ENCODE measurements at regions not wholly inside any gene's neighbourhood (a gene's known extent, or its start where the extent isn't known, plus 50 kb on each side); places are given as distances from the start of the nearest gene placed in this dataset.

DNA sequence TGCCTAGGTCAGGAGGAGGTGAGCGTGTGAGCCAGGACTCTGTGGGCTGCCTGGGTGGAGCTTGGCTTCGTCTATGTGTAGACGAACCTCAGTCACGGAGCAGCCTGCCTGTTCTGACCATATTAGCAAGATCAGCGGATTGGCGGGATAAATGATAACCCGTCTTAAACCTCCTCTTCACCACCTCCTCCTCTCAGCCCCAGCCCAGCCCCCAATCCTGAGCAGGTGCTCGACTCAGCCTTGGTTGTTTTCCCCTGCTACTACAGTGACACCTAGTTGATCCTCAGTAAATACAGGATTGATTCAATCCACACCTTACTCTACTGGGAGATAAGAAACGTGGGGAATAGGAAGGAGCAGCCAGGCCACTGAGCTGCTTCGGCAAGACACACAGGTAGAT lies 286.1 kb downstream of the IRX2 start:
- H4K20me1 ChIP-seq (ENCODE audit: insufficient read depth, low read length): no peaks in the 10 kb centered on the region
- H3K79me2 ChIP-seq (ENCODE audit: low read length): no peaks in the 10 kb centered on the region
- TF ChIP-seq, protein P1, sequence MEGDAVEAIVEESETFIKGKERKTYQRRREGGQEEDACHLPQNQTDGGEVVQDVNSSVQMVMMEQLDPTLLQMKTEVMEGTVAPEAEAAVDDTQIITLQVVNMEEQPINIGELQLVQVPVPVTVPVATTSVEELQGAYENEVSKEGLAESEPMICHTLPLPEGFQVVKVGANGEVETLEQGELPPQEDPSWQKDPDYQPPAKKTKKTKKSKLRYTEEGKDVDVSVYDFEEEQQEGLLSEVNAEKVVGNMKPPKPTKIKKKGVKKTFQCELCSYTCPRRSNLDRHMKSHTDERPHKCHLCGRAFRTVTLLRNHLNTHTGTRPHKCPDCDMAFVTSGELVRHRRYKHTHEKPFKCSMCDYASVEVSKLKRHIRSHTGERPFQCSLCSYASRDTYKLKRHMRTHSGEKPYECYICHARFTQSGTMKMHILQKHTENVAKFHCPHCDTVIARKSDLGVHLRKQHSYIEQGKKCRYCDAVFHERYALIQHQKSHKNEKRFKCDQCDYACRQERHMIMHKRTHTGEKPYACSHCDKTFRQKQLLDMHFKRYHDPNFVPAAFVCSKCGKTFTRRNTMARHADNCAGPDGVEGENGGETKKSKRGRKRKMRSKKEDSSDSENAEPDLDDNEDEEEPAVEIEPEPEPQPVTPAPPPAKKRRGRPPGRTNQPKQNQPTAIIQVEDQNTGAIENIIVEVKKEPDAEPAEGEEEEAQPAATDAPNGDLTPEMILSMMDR (IDR thresholded peaks at IDR 0.05; ENCODE audit: low read depth, low read length): no peak
- no peak for TF ChIP-seq EZH2phosphoT487 (IDR thresholded peaks at IDR 0.05; ENCODE audit: low read depth)
- no peak overlapping the region for H3K4me2 ChIP-seq (ENCODE audit: low read length)
- H3K27me3 ChIP-seq (ENCODE audit: low read depth, low read length): no peaks in the 10 kb centered on the region
- H3K27ac ChIP-seq (ENCODE audit: low read length): no peak overlapping the region
- H3K4me3 ChIP-seq (ENCODE audit: low read length): no peak overlapping the region
- H2AFZ ChIP-seq (ENCODE audit: low read depth, low read length): no peak overlapping the region
- no peaks in the 10 kb centered on the region for H3K4me1 ChIP-seq (ENCODE audit: low read length)
- no peak overlapping the region for H3K9ac ChIP-seq (ENCODE audit: low read length)
- H3K36me3 ChIP-seq (replicated peaks; ENCODE audit: low read depth, low read length): no peaks in the 10 kb centered on the region
- no peaks in the 10 kb centered on the region for H3K9me3 ChIP-seq (ENCODE audit: insufficient read depth, low read length)

DNA sequence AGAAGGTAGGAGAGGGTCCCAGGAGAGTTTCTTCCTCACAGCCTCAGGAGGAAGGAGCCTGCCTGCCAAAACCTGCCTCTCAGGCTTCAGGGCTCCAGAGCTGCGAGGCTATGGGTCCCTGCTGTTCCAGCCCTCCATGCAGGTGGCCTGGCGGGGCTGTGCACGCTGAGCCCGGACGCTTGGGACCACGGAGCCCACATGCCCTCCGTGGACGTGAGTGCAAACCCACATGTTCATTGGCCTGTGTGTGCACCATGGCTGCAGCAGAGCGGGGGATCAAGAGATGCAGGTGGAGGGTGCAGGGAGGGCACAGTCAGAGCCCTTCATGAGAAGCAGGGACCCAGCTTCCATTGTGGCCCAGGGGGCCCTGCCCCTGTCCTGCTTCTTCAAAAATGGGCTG lies 287.3 kb downstream of the IRX2 start:
- Histone ChIP-seq H4K20me1 (ENCODE audit: insufficient read depth, low read length) (no peaks in the 10 kb centered on the region), H3K9me3 (ENCODE audit: insufficient read depth, low read length) (no peaks in the 10 kb centered on the region), H3K9ac (ENCODE audit: low read length) (no peak overlapping the region), H2AFZ (ENCODE audit: low read depth, low read length) (no peak overlapping the region), H3K4me1 (ENCODE audit: low read length) (no peaks in the 10 kb centered on the region), H3K4me2 (ENCODE audit: low read length) (no peak overlapping the region), H3K27me3 (ENCODE audit: low read depth, low read length) (no peaks in the 10 kb centered on the region), H3K27ac (ENCODE audit: low read length) (no peak overlapping the region), H3K4me3 (ENCODE audit: low read length) (no peak overlapping the region), H3K36me3 (replicated peaks; ENCODE audit: low read depth, low read length) (no peaks in the 10 kb centered on the region), H3K79me2 (ENCODE audit: low read length) (no peaks in the 10 kb centered on the region)
- TF ChIP-seq, protein P1 (IDR thresholded peaks at IDR 0.05; ENCODE audit: low read depth, low read length): no peak
- TF ChIP-seq EZH2phosphoT487 (IDR thresholded peaks at IDR 0.05; ENCODE audit: low read depth): no peak

DNA sequence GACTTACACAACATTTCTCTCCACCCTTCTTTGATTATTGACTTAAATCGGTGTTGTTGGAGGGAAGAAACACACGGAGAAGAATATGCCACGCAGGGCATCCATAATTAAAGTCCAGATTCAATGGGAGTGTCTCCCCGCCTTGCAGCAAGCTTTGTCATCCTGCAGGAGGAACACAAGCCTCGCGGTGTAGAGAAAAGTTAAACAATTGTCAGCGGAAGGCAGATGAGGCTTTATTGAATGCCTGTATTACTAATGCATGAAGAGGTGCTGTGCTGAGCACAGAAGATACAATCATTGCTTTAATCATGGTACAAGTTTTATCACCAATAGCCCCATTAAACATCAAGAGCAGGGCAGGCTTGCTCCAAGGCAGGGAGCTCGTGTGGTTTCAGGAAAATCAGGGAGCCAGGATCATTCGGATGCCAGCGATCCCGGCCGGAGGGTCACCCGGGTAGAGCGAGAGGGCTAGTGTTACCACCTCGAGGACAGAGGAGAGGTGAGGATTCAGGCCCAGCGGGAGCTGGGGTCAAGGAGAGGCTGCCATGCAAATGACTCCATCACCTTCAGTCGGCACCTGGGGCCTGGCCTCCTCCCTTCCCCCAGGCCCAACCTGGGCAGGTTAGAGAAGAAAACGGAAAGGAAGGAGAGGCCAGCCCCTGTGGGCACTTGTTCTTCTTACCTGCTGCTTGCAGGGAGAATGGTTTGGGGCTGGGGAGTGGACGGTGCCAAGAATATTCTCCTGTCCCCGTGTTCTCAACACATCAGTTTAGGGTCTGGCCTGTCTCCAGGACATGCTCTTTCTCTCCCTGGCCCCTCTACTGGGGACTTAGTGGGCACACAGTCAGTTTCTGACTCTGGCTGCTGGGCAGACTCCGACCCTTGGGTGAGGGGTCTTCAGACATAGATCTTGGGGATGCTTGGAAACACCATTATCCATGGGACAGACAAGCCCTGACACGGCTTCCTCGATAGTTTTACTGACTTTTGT lies 289.5 kb downstream of the IRX2 start:
- Histone ChIP-seq H3K27ac (ENCODE audit: low read length) (no peak overlapping the region), H3K4me1 (ENCODE audit: low read length) (no peaks in the 10 kb centered on the region), H3K36me3 (replicated peaks; ENCODE audit: low read depth, low read length) (no peaks in the 10 kb centered on the region), H3K4me2 (ENCODE audit: low read length) (no peak overlapping the region), H3K4me3 (ENCODE audit: low read length) (no peak overlapping the region), H3K79me2 (ENCODE audit: low read length) (no peaks in the 10 kb centered on the region), H2AFZ (ENCODE audit: low read depth, low read length) (no peak overlapping the region), H4K20me1 (ENCODE audit: insufficient read depth, low read length) (no peaks in the 10 kb centered on the region), H3K27me3 (ENCODE audit: low read depth, low read length) (no peaks in the 10 kb centered on the region), H3K9ac (ENCODE audit: low read length) (no peak overlapping the region), H3K9me3 (ENCODE audit: insufficient read depth, low read length) (no peaks in the 10 kb centered on the region)
- no peak for TF ChIP-seq EZH2phosphoT487 (IDR thresholded peaks at IDR 0.05; ENCODE audit: low read depth)
- TF ChIP-seq, protein P1 (IDR thresholded peaks at IDR 0.05; ENCODE audit: low read depth, low read length): no peak

DNA sequence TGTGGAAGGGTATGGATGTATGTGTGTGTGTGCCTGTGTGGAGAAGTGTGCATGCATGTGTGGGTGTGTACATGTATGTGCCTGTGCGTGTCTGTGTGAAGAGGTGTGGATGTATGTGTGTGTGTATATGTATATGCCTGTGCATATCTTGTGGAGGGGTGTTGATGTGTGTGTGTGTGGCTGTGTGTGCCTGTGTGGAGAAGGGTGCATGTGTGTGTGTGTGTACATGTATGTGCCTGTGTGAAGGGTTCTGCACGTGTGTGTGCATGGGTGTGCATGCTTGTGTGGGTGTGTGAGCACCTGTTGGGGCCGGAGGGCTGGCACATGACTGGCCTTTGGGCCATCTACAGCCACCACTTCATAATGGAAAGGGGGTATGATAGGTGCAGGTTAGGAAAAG lies 291.4 kb downstream of the IRX2 start:
- no peak overlapping the region for H3K4me2 ChIP-seq (ENCODE audit: low read length)
- no peak overlapping the region for H3K4me3 ChIP-seq (ENCODE audit: low read length)
- H3K27ac ChIP-seq (ENCODE audit: low read length): no peak overlapping the region
- TF ChIP-seq, protein P1 (IDR thresholded peaks at IDR 0.05; ENCODE audit: low read depth, low read length): no peak
- TF ChIP-seq EZH2phosphoT487 (IDR thresholded peaks at IDR 0.05; ENCODE audit: low read depth): no peak
- no peaks in the 10 kb centered on the region for H3K36me3 ChIP-seq (replicated peaks; ENCODE audit: low read depth, low read length)
- H4K20me1 ChIP-seq (ENCODE audit: insufficient read depth, low read length): no peaks in the 10 kb centered on the region
- H3K4me1 ChIP-seq (ENCODE audit: low read length): no peaks in the 10 kb centered on the region
- H2AFZ ChIP-seq (ENCODE audit: low read depth, low read length): no peak overlapping the region
- H3K27me3 ChIP-seq (ENCODE audit: low read depth, low read length): no peaks in the 10 kb centered on the region
- H3K9ac ChIP-seq (ENCODE audit: low read length): no peak overlapping the region
- no peaks in the 10 kb centered on the region for H3K9me3 ChIP-seq (ENCODE audit: insufficient read depth, low read length)
- no peaks in the 10 kb centered on the region for H3K79me2 ChIP-seq (ENCODE audit: low read length)

Data from OCI-LY3 (cell line).